8988T (cell line): ENCODE measurements at regions not wholly inside any gene's neighbourhood (a gene's known extent, or its start where the extent isn't known, plus 50 kb on each side); places are given as distances from the start of the nearest gene placed in this dataset.

Experiments
- DNase-seq: peaks from one replicate; pipeline ENCODE4 v3.0.0; 2011

DNA sequence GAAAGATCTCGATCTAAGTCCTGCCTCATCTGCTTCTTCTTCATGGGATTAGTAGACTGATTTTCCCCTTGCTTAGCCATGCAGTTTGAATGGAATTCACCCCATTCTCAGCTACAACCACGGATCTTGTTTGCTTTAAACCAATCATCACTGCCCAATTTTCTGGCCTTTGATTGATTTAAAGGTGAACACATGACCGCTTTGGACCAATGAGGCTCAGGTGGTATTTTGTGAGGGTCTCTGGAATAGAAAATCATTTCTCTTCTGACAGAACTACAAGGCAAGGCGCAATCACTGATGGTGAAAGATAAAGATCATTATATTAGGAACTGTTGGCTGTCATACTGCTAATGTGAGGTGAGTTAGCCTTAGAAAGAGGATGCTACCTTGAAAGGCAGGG, 213.0 kb upstream of the PLEKHG7 start:
- no peak for DNase-seq

DNA sequence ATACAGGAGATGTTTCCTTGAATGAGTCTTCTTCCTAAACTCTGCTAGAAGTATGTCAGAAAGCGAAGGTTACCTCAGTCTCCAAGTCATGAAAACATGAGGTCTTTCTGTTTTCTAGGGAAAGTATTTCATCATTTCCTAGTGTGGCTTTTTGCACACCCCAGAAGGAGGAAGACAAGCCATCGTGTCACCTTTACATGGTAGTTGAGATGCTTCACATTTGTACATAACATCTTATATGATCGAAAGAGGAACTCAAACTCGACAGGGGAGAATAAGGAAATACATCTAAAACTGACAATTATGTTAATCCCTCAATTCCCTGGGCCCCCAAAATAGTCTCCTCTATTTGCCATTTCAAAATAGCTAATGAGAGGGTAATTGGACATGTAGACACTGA, 214.1 kb upstream of the PLEKHG7 start:
- no peak for DNase-seq

DNA sequence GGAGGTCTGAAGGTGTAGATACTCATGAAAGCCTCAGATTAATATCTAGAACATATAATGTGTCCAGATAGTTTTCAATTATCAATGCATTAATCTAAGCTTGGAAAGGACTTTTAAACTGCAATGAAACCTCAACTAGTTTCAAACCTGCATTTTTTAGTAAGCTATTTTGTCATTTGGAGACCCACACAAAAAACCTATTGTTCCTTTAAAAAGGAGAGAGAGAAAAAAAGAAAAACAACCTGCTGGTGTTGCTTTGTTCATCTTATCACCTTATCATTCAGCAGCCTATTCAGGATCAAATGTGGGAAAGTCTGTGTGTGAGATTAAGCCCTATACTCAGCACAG, 215.7 kb upstream of the PLEKHG7 start:
- DNase-seq: no peak

- DNase-seq: no peak
Observed at GRCh38 chr12:92486443-92487137, 216.2 kb upstream of the PLEKHG7 start.

- no peak for DNase-seq
Observed at GRCh38 chr12:92485351-92486348, 217.1 kb upstream of the PLEKHG7 start.

GRCh38 chr12:92482599-92482998, 220.2 kb upstream of the PLEKHG7 start:
- no peak for DNase-seq

GRCh38 chr12:92481066-92481465, 221.7 kb upstream of the PLEKHG7 start:
- no peak for DNase-seq

GRCh38 chr12:92478692-92479091, 224.1 kb upstream of the PLEKHG7 start:
- no peak for DNase-seq

- no peak for DNase-seq
Observed at GRCh38 chr12:92476844-92477243, 225.9 kb upstream of the PLEKHG7 start.

GRCh38 chr12:92473564-92473963, 229.2 kb upstream of the PLEKHG7 start:
- no peak for DNase-seq

DNA sequence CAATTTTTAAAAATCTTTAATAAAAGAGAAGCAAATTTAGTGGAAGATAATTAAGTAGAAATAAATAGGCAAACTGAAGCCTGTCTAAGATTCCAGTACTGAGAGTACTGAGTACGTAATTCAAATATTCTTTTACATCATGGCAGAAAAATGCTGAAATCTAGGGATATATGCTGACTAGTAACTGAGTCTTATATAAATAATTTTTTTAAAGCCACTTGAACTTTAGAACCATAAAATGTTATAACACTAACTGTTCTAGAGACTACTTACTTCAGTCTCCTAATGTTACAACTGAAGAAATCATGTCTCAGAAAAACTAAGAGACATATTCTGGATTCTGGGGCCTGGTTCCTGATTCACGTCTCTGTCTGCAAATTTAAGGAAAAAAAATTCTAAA, 230.6 kb upstream of the PLEKHG7 start:
- DNase-seq: no peak

DNA sequence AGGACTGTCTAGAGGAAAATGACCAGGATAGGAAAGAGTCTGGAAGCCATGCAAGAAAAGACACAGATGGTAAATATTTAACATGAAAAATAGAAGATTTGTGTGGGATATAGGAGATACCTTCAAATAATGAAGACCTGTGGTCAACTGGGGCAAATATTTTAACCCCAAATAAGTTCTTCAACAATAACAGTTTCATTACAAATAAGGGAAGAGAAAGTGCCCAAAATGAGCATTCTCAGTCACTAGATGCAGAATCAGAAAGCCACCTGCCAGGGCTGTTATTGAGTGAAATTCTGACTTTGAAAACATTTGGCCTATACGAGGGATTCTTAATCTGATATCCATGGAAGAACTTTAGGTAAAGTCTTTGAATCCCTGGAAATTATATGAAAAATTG, 231.2 kb upstream of the PLEKHG7 start:
- DNase-seq: no peak

- DNase-seq: no peak
Observed at GRCh38 chr12:92470608-92471021, 232.2 kb upstream of the PLEKHG7 start.

GRCh38 chr12:92469837-92470236, 233.0 kb upstream of the PLEKHG7 start:
- DNase-seq: no peak

DNA sequence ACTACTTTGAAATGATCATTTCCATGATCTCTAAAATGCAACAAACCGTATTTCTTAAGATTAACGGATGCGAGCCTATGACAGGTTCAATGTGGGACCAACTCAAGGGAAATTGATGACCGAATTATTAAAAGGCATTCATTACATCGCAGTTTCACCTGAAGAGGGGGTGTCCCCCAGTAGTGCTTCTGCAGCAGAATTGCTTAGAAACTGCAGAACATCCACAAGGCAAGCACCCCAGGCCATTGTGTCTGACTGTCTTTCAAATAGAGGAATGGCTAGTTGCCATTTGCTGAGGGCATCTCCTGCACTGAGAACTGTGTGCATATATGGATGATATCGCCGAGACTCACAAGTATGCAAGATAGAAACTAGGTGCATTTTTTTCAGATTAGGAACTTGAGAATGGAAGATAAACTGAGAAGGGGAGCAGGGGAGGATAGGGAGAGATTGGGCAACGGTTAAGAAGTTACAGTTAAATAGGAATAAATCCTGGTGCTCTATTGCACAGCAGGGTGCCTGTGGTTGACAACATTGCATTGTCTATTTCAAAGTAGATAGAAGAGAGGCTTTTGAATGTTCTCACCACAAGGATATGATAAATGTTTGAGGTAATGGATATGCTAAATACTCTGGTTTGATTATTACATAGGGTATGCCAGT, 234.3 kb upstream of the PLEKHG7 start:
- DNase-seq: no peak

GRCh38 chr12:92467886-92468285, 234.9 kb upstream of the PLEKHG7 start:
- no peak for DNase-seq

- no peak for DNase-seq
Observed at GRCh38 chr12:92466391-92467305, 236.1 kb upstream of the PLEKHG7 start.

GRCh38 chr12:92465786-92466295, 236.9 kb upstream of the PLEKHG7 start:
- no peak for DNase-seq

DNA sequence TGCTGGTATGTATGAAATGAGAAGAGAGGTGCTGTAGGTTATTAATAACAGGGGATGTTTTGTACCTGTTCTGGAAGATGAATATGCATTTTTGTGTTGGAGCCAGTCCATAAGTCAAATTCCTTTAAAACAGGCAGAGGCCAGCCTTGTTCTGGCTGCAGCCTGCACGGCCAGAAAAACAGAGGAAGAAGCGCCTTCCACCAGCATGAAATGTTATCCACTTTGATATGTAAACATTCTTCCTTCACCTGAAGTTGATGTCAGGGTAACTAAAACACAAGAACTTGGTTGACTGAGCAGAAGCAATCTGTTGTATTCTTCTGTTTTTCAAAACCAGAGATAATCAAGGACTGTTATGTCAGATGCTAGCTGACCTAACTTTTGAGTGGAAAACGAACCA, 237.9 kb upstream of the PLEKHG7 start:
- DNase-seq: no peak

- DNase-seq: no peak
Observed at GRCh38 chr12:92463171-92463570, 239.6 kb upstream of the PLEKHG7 start.

- no peak for DNase-seq
Observed at GRCh38 chr12:92462527-92462926, 240.3 kb upstream of the PLEKHG7 start.

DNA sequence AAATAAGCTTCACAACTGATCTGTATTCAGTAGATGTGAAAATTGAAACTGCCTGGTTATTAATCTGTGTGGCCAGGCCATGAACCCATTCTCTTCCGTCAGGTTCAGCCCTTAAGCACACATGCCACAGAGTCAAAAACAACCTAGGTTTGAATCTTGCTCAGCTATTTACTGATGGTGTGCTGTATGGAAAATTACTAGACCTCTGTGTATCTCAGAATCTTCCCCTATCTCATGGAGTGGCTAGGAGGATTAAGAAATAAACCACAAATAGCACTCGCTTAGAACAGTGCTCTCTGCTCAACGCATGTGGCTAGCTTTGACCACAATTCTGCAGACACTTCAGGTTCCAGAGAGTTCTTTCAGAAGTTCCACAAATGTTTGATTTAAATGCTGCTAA, 240.7 kb upstream of the PLEKHG7 start:
- DNase-seq: no peak
